Neural cell (in vitro differentiated cells): ENCODE measurements at regions not wholly inside any gene's neighbourhood (a gene's known extent, or its start where the extent isn't known, plus 50 kb on each side); places are given as distances from the start of the nearest gene placed in this dataset.

Experiments
- EP300 ChIP-seq: fragments of 450-650 bp; conservative IDR thresholded peaks from 2 replicates; pipeline ENCODE4 v1.6.1; 2014; ENCODE audit warnings: antibody characterized with exemption, mild to moderate bottlenecking, moderate library complexity; ENCODE audit not compliant: poor library complexity, severe bottlenecking
- MXI1 ChIP-seq: fragments of 450-650 bp; conservative IDR thresholded peaks from 2 replicates; pipeline ENCODE4 v1.6.1; 2014; ENCODE audit warnings: antibody characterized with exemption, mild to moderate bottlenecking; ENCODE audit not compliant: poor library complexity, severe bottlenecking
- SMC3 ChIP-seq: fragments of 450-650 bp; conservative IDR thresholded peaks from 2 replicates; pipeline ENCODE4 v1.6.1; 2014; ENCODE audit warnings: antibody characterized with exemption, mild to moderate bottlenecking, moderate library complexity; ENCODE audit not compliant: poor library complexity
- TF ChIP-seq, protein P1 (sequence below): fragments of 450-650 bp; IDR thresholded peaks from 2 replicates; pipeline ENCODE4 v1.5.1; 2014; ENCODE audit warnings: antibody characterized with exemption, mild to moderate bottlenecking, moderate library complexity; ENCODE audit not compliant: poor library complexity, severe bottlenecking

GRCh38 chr15:95538693-95539092 lies 791.8 kb upstream of the NR2F2 start:
- TF ChIP-seq MXI1 (no peak), SMC3 (no peak), EP300 (no peak)
- TF ChIP-seq, protein P1, sequence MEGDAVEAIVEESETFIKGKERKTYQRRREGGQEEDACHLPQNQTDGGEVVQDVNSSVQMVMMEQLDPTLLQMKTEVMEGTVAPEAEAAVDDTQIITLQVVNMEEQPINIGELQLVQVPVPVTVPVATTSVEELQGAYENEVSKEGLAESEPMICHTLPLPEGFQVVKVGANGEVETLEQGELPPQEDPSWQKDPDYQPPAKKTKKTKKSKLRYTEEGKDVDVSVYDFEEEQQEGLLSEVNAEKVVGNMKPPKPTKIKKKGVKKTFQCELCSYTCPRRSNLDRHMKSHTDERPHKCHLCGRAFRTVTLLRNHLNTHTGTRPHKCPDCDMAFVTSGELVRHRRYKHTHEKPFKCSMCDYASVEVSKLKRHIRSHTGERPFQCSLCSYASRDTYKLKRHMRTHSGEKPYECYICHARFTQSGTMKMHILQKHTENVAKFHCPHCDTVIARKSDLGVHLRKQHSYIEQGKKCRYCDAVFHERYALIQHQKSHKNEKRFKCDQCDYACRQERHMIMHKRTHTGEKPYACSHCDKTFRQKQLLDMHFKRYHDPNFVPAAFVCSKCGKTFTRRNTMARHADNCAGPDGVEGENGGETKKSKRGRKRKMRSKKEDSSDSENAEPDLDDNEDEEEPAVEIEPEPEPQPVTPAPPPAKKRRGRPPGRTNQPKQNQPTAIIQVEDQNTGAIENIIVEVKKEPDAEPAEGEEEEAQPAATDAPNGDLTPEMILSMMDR, result no peak
